ENCODE measurements at regions not wholly inside any gene's neighbourhood (a gene's known extent, or its start where the extent isn't known, plus 50 kb on each side); places are given as distances from the start of the nearest gene placed in this dataset.
"Not testable (repeated sequence)": the region's sequence is repeated elsewhere in the genome, so short reads cannot be mapped to it uniquely, and the experiment has no call there.

DNA sequence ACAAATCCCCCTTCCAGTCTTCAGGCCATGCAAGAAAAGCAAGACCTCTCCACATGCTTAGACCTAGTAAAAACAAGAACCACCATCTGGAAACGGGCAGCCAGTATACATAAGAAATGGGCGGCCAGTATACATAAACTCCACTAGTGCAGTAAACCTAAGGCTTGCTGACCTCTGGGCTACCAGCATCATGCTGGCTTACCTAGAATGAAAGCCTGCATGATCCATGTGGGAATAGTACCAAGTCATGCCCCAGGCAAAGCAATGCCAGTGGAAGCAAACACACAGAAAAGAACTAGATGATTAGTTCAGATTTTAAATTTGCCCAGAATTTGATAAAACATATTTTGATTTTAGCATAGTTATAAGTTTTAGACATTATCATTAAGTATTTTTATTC is 1346.4 kb downstream of the EFNA5 start:
- DNase-seq (ENCODE audit: low spot score): no peak

DNA sequence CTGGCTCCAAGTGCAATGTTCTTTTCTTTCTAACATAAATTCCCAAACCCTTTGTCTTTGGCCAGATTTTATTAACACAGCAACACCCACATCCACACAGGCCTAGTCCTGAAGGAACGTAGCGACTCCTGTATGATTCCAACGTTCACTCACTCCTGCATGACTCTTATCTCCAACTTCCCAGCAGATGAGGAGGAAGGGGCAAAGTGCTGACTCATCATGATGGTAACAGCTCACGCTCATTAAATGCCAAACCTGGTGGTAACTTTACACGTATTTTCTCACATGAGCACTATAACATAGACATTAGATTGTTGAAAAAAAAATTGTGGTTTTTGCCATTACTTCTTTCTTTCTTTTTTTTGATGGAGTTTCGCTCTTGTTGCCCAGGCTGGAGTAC is 1349.5 kb downstream of the EFNA5 start:
- no peak for DNase-seq (ENCODE audit: low spot score)

DNA sequence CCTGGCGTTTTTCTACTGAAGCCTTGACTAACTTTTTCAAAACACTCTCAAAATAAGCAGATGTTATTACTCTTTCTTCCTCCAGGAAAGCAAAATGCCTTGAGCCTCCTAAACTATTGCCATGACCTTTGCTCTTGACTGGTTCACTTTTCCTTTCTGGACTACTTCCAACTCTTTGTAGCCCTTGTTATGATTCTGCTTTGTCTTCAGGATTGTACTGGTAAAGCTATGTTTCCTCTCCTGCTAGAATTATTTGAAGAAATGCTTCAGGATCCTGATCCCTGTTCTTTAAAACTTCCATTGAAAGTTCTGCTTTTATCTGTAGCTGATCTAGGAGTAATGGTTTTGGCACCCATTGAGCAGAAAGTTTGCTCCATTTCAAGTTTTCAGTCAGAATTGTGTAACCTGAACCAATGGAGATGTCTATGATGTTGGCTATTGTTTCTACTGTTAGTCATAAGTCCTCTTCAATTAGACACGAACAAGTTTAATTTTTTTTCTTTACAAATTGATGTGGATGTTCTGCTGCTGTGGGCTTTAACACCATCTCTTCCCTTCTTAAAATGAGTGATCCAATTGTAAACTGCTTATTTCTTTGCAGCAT is 1356.4 kb downstream of the EFNA5 start:
- no peak for DNase-seq (ENCODE audit: low spot score)

DNA sequence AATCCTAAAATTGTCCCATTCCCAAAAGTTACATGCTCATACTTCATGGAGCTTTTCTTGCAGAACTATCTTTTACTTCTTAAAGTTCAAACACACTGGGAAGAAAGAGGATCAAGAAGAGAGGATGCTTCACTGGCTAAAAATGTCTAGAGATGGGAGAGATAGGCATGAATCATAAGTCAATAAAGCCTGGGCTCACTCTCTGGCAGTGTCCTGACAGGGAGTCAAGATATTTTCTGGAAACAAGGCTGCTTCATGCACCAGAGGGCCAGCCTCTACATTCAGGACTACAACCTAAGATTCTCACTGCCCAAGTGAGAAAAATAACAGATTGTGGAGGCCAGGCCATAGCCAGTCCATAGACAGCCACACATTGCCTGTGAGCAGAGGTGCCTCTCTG is 1358.4 kb downstream of the EFNA5 start:
- DNase-seq (ENCODE audit: low spot score): no peak

DNA sequence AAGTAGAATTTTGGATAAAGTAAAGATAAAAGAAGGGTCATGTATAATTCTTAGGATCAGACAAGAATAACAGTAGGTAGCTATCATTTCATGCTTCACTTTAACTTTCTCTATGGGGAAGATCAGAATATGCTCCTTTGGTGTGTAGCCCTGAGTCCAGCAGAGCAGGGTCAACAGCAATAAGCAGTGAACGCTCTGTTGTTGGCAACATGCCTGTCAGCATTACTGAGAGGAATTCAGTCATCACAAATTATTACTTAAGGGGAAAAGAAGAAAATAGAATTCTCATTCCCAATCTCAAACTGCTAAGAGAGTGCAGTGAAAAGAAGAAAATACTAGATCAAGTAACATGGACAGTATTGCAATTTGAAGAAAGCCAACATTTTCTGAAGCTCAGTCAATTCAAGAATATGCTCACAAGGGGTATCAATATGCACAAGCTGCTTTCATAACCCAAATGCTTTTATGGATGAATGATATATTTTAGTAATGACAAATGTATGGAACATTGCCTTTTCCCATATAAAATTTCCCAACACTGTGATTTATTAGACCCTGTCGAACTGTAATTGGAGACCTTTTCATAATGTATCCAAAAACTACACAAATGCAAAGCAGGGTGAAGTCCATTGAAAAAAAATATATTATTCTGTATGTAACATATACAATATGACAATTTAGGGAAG is 1359.4 kb downstream of the EFNA5 start:
- DNase-seq (ENCODE audit: low spot score): no peak

DNA sequence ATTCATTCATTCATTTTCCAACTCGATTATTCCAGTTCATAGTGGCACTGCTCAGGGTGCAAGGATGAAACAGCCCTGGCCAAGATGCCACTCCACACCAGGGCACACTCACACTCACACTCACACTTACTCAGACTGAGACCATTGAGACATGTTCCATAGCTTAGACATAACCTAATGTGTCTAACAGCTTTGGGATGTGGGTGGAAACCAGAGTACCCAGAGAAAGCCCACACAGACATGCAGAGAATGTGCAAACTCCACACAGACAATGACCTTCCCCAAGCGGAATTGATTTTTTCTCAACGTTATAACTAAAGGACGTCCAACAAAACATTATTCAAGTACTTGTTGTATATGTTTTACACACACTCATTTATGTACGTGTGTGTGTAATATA is 1363.5 kb downstream of the EFNA5 start:
- no peak for DNase-seq (ENCODE audit: low spot score)

DNA sequence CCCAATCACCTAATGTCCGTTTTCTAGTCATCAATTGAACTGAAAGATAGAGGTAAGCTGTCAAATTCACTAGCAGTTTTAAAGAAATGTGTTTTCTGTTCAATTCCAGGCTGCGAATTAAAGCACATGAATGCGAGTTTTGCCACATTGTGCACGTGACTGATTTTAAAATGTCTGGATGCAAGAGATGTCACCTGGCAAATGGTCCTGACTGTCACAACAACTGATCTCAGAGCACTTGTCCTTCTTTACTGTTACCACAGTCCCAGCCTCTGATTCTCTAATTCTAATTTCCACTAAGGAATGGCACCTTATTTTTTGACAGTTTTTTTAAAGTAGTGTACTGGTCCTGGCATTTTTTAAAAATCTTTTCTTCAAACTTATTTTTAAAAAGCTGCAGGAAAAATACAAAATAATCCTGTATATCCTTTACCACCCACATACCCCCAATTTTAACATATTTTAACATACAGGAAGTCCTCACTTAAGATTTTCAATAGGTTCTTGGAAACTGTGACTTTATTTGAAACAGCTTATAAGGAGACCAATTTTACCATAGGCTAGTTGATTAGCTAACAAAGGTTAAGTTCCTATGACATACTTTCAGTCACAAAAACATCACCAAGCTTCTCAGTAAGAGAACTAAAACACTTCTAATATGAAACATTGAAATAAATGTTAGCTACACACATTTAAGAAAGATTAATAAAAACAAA is 1364.3 kb downstream of the EFNA5 start:
- no peak for DNase-seq (ENCODE audit: low spot score)

DNA sequence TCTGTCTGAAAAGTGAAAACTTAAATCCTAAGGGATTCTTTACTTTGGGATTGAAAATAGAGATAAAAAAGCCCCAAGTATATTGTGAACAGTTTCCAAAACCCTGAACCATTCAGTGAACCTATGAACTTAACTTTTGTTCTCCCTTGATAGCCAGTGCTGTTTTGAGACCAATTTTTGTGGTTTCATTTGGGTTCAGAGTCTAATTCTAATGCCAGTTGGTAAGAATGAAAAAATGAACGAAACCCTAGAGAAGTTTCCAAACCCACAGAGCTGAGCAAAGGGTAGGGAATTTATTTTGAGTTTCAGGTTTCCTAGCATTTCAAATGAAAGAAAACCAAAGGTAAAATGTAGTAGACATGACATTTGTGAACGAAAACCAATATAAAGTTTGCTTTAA is 1366.8 kb downstream of the EFNA5 start:
- no peak for DNase-seq (ENCODE audit: low spot score)

DNA sequence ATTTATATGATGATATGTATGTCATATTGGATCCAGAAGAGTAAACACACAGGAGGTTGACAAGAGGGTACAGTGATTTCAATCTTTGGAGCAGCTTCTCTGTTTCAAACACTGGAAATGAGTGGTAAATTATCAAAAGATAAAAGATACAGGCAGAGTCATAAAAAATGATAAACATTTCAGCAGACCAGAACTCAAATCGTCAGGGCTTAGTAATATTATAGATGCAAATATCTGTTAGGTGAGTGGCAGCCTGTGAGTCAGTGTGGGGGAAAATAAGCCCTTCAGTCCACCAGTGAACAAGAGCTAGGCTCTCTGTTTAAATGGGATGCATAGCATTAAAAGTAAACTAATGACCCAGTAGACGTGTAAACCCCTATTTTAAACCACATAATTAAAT is 1378.1 kb downstream of the EFNA5 start:
- DNase-seq (ENCODE audit: low spot score): no peak

DNA sequence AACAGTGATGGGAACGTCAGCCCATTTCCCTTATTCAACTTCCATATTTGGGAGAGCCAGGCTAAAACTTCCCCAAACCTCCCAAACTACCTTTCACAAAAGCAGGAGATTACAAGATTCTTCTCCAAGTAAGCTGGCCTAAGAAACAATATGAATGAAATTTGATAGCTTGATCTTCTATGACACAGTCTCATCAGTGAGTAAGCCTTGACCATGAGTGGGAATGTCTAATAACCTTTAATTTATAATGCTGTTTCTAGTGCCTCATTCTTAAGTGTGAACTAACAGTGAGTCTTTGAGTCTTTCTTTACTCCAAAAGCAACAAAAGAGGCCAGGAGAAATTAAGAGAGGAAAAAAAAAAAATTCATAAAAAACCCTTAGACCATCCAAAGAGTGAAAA is 1379.9 kb downstream of the EFNA5 start:
- no peak for DNase-seq (ENCODE audit: low spot score)

DNA sequence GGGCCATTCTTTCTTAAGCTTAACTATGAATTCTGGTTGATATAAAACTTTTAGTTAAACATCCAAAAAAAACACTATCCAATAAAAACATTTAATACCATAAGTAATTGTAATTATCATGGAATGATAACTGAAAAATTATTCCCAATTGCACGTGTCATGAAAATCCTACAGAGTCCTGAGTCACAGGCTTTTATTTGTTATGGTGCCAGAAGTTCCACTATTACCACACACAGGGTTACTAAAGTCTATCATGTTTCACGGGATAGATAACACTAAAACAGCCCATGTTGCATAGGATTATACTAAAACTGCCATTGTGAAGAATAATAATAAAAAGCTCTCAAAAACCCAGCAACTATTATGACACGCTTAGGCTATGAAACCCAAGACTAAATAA is 1381.8 kb downstream of the EFNA5 start:
- DNase-seq (ENCODE audit: low spot score): no peak

DNA sequence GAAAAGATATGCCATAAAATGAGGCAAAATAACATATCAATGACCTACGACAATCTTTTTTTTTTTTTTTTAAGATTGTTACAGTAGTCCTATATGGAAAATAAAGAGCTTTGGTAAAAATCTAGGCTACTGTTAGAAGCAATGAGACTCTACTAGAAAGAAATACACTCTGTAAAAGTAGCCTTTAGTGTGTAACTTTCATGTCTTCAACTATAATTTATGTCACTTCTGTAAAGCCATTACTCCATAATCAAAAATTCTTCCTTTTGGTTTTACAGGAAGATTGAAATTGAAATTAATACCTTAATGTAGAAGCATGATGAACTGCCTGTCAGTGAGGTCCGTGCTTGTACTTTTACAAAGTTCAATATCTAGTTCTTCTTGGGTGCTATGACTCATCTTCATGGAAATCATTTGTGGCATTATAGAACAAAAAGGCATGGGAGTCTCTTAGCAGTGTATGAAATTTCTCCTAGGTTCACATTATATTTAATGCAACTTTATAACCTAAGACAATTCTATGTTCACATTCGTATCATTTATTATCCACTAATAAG is 1393.1 kb downstream of the EFNA5 start:
- DNase-seq (ENCODE audit: low spot score): no peak

DNA sequence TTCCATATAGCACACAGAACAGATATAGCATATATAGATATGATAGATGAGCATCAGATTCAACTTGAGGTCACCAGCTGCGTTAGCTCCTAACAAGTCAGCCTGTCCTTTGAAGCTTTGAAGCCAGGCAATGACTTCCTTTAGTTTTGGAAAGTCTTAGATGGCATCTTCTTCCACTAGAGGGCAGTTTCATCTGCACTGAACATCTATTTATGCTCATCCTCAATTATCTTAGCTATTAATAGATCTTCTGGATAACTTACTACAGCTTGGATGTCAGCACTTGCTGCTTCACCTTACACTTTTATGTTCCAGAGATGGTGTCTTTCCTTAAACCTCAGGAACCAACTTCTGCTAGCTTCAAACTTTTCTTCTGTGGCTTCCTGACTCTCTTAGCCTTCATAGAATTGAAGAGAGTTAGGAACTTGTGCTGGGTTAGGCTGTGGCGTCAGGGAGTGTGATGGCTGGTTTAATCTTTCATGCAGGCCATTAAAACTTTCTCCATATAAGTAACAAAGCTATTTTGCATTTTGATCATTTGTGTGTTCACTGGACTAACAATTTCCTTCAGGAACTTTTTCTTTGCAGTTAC is 1401.4 kb downstream of the EFNA5 start:
- DNase-seq (ENCODE audit: low spot score): peak; percentile 1

DNA sequence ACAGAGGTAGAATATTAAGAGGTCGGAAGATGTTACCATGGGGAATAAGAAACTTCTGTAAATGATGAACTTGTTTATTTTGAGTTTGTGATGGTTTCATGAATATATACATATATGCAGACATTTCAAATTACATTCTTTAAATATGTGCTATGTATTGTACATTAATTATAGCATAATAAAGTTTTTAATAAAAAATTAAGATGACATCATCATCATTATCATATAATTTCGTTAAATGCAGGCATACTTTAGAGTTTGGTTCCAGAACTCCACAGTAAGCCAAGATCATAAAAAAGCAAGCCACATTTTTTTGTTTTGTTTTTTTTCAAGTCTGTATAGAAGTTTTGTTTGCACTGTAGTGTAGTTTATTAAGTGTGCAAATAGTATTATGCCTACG is 1403.5 kb downstream of the EFNA5 start:
- DNase-seq (ENCODE audit: low spot score): no peak

DNA sequence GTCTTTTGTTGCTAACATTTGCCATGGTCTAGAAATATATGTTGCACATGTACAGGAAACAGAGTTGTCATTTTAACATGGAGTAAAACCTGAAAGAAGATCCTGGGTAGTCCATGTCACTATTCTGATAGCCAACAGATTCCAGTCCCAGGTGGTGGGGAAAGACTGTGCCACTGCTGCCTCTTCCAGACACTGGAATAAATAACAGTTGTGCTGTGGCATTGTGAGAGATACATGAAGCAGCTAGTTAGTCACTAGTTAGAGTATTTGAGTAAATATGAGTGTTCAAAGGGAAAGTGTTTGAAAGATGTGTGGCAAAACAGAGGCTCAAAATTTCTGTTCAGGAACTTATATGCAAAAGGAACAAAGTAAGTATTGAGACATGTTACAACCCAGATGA is 1408.3 kb downstream of the EFNA5 start:
- no peak for DNase-seq (ENCODE audit: low spot score)

DNA sequence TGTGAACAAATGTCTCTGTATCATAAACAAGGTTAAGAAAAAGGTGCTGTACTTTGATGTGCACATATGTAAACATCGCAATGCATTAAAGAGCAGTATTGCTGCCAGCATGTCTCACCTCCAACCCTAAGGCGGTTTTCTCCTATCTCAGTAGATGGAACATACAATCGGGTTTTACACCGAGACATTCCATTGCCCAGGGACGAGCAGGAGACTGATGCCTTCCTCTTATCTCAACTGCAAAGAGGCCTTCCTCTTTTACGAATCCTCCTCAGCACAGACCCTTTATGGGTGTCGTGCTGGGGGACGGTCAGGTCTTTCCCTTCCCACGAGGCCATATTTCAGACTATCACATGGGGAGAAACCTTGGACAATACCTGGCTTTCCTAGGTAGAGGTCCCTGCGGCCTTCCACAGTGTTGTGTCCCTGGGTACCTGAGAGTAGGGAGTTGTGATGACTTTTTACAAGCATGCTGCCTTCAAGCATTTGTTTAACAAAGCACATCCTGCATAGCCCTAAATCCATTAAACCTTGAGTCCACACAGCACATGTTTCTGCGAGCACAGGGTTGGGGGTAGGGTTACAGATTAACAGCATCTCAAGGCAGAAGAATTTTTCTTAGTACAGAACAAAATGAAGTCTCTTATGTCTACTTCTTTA is 1411.2 kb downstream of the EFNA5 start:
- DNase-seq (ENCODE audit: low spot score): not testable (repeated sequence)

DNA sequence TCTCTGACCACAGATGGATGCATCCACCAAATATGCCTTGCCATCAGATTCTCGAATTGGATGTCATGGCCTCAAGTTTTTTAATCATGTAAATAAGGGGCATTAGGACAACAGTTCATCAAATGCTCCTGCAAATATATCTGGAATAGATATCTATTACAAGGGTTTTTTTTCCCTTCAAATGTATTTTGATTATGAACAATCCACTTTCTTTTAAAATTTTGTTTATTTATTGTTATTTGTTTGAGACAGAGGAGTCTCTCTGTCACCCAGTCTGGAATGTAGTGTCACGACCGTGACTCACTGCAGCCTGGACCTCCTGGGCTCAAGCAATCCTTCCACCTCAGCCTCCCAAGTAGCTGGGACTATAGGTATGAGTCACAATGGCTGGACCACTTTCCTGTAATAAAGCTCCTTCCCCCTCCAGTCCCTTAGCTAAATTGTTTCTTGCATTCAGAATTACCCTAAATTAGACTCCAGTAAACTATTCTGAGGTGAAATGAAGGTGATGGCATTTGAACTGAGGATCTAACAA is 1412.1 kb downstream of the EFNA5 start:
- DNase-seq (ENCODE audit: low spot score): no peak

DNA sequence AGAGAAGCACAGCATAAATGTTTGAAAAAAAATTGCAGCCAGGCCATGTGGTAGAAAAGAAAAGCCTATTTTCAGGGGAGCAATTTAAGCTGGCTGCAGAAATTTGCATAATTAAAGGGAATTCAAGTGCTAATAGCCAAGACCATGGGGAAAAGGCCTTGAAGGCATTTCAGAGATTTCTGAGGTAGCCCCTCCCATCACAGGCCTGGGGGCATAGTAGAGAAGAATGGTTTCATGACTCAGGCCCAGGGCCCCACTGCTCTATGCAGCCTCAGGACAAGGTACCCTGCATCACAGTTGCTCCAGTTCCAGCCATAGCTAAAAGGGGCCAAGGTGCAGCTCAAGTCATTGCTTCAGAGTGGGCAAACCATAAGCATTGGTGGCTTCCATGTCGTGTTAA is 1416.0 kb downstream of the EFNA5 start:
- no peak for DNase-seq (ENCODE audit: low spot score)

DNA sequence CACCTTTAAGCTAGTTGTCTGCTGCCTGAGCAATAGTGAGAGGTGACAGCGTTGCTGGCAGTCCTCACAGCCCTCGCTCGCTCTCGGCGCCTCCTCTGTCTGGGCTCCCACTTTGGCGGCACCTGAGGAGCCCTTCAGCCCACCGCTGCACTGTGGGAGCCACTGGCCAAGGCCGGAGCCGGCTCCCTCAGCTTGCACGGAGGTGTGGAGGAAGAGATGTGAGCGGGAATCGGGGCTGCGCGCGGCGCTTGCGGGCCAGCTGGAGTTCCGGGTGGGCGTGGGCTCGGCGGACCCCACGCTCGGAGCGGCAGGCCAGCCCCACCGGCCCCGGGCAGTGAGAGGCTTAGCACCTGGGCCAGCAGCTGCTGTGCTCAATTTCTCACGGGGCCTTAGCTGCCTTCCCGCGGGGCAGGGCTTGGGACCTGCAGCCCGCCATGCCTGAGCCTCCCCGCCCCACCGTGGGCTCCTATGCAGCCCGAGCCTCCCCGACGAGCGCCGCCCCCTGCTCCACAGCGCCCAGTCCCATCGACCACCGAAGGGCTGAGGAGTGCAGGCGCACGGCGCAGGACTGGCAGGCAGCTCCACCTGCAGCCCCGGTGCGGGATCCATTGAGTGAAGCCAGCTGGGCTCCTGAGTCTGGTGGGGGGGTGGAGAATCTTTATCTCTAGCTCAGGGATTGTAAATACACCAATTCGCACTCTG is 1424.5 kb downstream of the EFNA5 start:
- DNase-seq (ENCODE audit: low spot score): not testable (repeated sequence)

DNA sequence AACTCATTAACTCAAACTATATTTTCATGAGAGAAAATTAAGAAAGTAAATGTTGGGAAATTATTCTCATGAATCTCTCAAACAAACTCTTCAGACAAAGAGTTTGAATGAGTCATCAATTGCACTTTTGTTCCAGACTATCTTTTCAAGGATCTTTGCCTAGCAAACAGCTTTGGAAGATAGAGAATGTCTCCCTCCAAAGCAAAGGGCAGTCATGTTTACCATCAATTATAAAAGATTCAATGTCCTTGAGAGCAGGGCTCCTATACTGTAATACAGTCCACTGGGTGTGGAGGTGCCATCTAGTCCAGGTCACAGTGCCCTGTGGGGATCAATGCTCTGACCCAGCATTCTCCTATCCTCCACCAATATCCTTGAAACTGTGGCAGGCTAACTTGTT is 1429.3 kb downstream of the EFNA5 start:
- DNase-seq (ENCODE audit: low spot score): no peak

DNA sequence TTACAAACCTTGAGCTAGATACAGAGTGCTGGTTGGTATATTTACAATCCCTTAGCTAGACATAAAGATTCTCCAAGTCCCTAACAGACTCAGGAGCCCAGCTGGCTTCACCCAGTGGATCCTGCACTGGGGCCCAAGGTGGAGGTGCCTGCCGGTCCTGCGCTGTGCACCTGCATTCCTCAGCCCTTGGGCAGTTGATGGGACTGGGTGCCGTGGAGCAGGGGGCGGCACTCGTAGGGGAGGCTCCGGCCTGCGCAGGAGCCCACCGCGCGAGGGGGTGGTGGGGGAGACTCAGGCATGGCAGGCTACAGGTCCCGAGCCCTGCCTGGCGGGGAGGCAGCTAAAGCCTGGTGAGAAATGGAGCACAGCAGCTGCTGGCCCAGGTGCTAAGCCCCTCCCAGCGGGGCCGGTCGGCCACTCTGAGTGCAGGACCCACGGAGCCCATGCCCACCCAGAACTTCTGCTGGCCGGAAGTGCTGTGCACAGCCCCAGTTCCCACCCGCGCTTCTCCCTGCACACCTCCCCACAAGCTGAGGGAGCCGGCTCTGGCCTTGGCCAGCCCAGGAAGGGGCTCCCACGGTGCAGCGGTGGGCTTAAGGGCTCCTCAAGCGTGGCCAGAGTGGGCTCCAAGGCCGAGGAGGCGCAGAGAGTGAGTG is 1464.7 kb downstream of the EFNA5 start:
- no peak for DNase-seq (ENCODE audit: low spot score)
